ENCODE measurements at regions not wholly inside any gene's neighbourhood (a gene's known extent, or its start where the extent isn't known, plus 50 kb on each side); places are given as distances from the start of the nearest gene placed in this dataset.
"Not testable (repeated sequence)": the region's sequence is repeated elsewhere in the genome, so short reads cannot be mapped to it uniquely, and the experiment has no call there.

- Histone ChIP-seq H3K36me3 (ENCODE audit: control insufficient read depth in 3 of 3, insufficient read depth in 2 of 3, low read depth in 1 of 3, low read length in 3 of 3) (no peaks in the 10 kb centered on the region), H3K27ac (ENCODE audit: low read depth in 1 of 3, low read length in 2 of 3) (no peak overlapping the region), H3K27me3 (ENCODE audit: control insufficient read depth in 3 of 3, insufficient read depth in 3 of 3, low read length in 3 of 3) (no peaks in the 10 kb centered on the region), H3K4me3 (ENCODE audit: low read depth in 1 of 3, low read length in 3 of 3) (no peak overlapping the region), H3K4me1 (ENCODE audit: control insufficient read depth in 3 of 3, insufficient read depth in 2 of 3, low read depth in 1 of 3, low read length in 2 of 3) (no peaks in the 10 kb centered on the region), H3K9me3 (ENCODE audit: control insufficient read depth in 2 of 2, insufficient read depth in 1 of 2, low read depth in 1 of 2, low read length in 1 of 2) (no peaks in the 10 kb centered on the region)
- WGBS, 3 donors = 82 to 86% (median 86%) methylated on average over 3 of the region's 3 CpGs
- no peak for DNase-seq
- FAIRE-seq = no peak
These were observed 77.7 kb upstream of the TMED7 start for GRCh38 chr5:115703514-115703913.

GRCh38 chr5:115702025-115702424 lies 76.2 kb upstream of the TMED7 start:
- Histone ChIP-seq H3K4me3 (ENCODE audit: low read depth in 1 of 3, low read length in 3 of 3) (no peak overlapping the region), H3K9me3 (ENCODE audit: control insufficient read depth in 2 of 2, insufficient read depth in 1 of 2, low read depth in 1 of 2, low read length in 1 of 2) (no peaks in the 10 kb centered on the region), H3K27me3 (ENCODE audit: control insufficient read depth in 3 of 3, insufficient read depth in 3 of 3, low read length in 3 of 3) (no peaks in the 10 kb centered on the region), H3K36me3 (ENCODE audit: control insufficient read depth in 3 of 3, insufficient read depth in 2 of 3, low read depth in 1 of 3, low read length in 3 of 3) (no peaks in the 10 kb centered on the region), H3K4me1 (ENCODE audit: control insufficient read depth in 3 of 3, insufficient read depth in 2 of 3, low read depth in 1 of 3, low read length in 2 of 3) (no peaks in the 10 kb centered on the region), H3K27ac (ENCODE audit: low read depth in 1 of 3, low read length in 2 of 3) (no peak overlapping the region)
- FAIRE-seq (no peak), DNase-seq (no peak)
- WGBS, 3 donors = 43 to 77% (median 61%) methylated on average over 4 of the region's 4 CpGs

GRCh38 chr5:115699967-115700366 lies 74.1 kb upstream of the TMED7 start:
- Histone ChIP-seq H3K27me3 (ENCODE audit: control insufficient read depth in 3 of 3, insufficient read depth in 3 of 3, low read length in 3 of 3) (no peaks in the 10 kb centered on the region), H3K4me3 (ENCODE audit: low read depth in 1 of 3, low read length in 3 of 3) (no peak overlapping the region), H3K4me1 (ENCODE audit: control insufficient read depth in 3 of 3, insufficient read depth in 2 of 3, low read depth in 1 of 3, low read length in 2 of 3) (no peaks in the 10 kb centered on the region), H3K36me3 (ENCODE audit: control insufficient read depth in 3 of 3, insufficient read depth in 2 of 3, low read depth in 1 of 3, low read length in 3 of 3) (no peaks in the 10 kb centered on the region), H3K27ac (ENCODE audit: low read depth in 1 of 3, low read length in 2 of 3) (no peak overlapping the region), H3K9me3 (ENCODE audit: control insufficient read depth in 2 of 2, insufficient read depth in 1 of 2, low read depth in 1 of 2, low read length in 1 of 2) (no peaks in the 10 kb centered on the region)
- DNase-seq (no peak), FAIRE-seq (no peak)
- 72 to 83% (median 73%) methylated on average over 3 of the region's 3 CpGs for WGBS, 3 donors

GRCh38 chr5:115696141-115696650 lies 70.4 kb upstream of the TMED7 start:
- Histone ChIP-seq H3K4me3 (ENCODE audit: low read depth in 1 of 3, low read length in 3 of 3) (no peak overlapping the region), H3K27ac (ENCODE audit: low read depth in 1 of 3, low read length in 2 of 3) (no peak overlapping the region), H3K27me3 (ENCODE audit: control insufficient read depth in 3 of 3, insufficient read depth in 3 of 3, low read length in 3 of 3) (no peaks in the 10 kb centered on the region), H3K36me3 (ENCODE audit: control insufficient read depth in 3 of 3, insufficient read depth in 2 of 3, low read depth in 1 of 3, low read length in 3 of 3) (no peaks in the 10 kb centered on the region), H3K9me3 (ENCODE audit: control insufficient read depth in 2 of 2, insufficient read depth in 1 of 2, low read depth in 1 of 2, low read length in 1 of 2) (no peaks in the 10 kb centered on the region), H3K4me1 (ENCODE audit: control insufficient read depth in 3 of 3, insufficient read depth in 2 of 3, low read depth in 1 of 3, low read length in 2 of 3) (no peaks in the 10 kb centered on the region)
- DNase-seq = no peak
- no peak for FAIRE-seq
- WGBS, 3 donors = 79 to 94% (median 91%) methylated on average over 4 of the region's 4 CpGs

- WGBS, 3 donors = 62 to 86% (median 85%) methylated on average over 4 of the region's 4 CpGs
These were observed 69.6 kb upstream of the TMED7 start for GRCh38 chr5:115695310-115695880.

GRCh38 chr5:115691814-115692213 lies 66.0 kb upstream of the TMED7 start:
- FAIRE-seq; H3K27me3 ChIP-seq (ENCODE audit: control insufficient read depth in 3 of 3, insufficient read depth in 3 of 3, low read length in 3 of 3); DNase-seq; H3K4me3 ChIP-seq (ENCODE audit: low read depth in 1 of 3, low read length in 3 of 3); H3K9me3 ChIP-seq (ENCODE audit: control insufficient read depth in 2 of 2, insufficient read depth in 1 of 2, low read depth in 1 of 2, low read length in 1 of 2); H3K27ac ChIP-seq (ENCODE audit: low read depth in 1 of 3, low read length in 2 of 3); H3K4me1 ChIP-seq (ENCODE audit: control insufficient read depth in 3 of 3, insufficient read depth in 2 of 3, low read depth in 1 of 3, low read length in 2 of 3); H3K36me3 ChIP-seq (ENCODE audit: control insufficient read depth in 3 of 3, insufficient read depth in 2 of 3, low read depth in 1 of 3, low read length in 3 of 3): not testable (repeated sequence)
- WGBS, 3 donors = 85 to 90% (median 88%) methylated on average over 3 of the region's 3 CpGs

More at GRCh38 chr5:115695310-115695880, 69.6 kb upstream of the TMED7 start:
- no peak overlapping the region for H3K27ac ChIP-seq (ENCODE audit: low read depth in 1 of 3, low read length in 2 of 3)
- DNase-seq = no peak
- no peaks in the 10 kb centered on the region for H3K4me1 ChIP-seq (ENCODE audit: control insufficient read depth in 3 of 3, insufficient read depth in 2 of 3, low read depth in 1 of 3, low read length in 2 of 3)
- FAIRE-seq = no peak
- H3K4me3 ChIP-seq (ENCODE audit: low read depth in 1 of 3, low read length in 3 of 3) = no peak overlapping the region
- H3K27me3 ChIP-seq (ENCODE audit: control insufficient read depth in 3 of 3, insufficient read depth in 3 of 3, low read length in 3 of 3) = no peaks in the 10 kb centered on the region
- H3K36me3 ChIP-seq (ENCODE audit: control insufficient read depth in 3 of 3, insufficient read depth in 2 of 3, low read depth in 1 of 3, low read length in 3 of 3) = no peaks in the 10 kb centered on the region
- no peaks in the 10 kb centered on the region for H3K9me3 ChIP-seq (ENCODE audit: control insufficient read depth in 2 of 2, insufficient read depth in 1 of 2, low read depth in 1 of 2, low read length in 1 of 2)

GRCh38 chr5:115686738-115687074 lies 60.9 kb upstream of the TMED7 start:
- DNase-seq = no peak
- Histone ChIP-seq H3K27ac (ENCODE audit: low read depth in 1 of 3, low read length in 2 of 3) (no peak overlapping the region), H3K4me3 (ENCODE audit: low read depth in 1 of 3, low read length in 3 of 3) (no peak overlapping the region), H3K27me3 (ENCODE audit: control insufficient read depth in 3 of 3, insufficient read depth in 3 of 3, low read length in 3 of 3) (no peaks in the 10 kb centered on the region), H3K36me3 (ENCODE audit: control insufficient read depth in 3 of 3, insufficient read depth in 2 of 3, low read depth in 1 of 3, low read length in 3 of 3) (no peaks in the 10 kb centered on the region), H3K9me3 (ENCODE audit: control insufficient read depth in 2 of 2, insufficient read depth in 1 of 2, low read depth in 1 of 2, low read length in 1 of 2) (no peaks in the 10 kb centered on the region), H3K4me1 (ENCODE audit: control insufficient read depth in 3 of 3, insufficient read depth in 2 of 3, low read depth in 1 of 3, low read length in 2 of 3) (no peaks in the 10 kb centered on the region)
- 84 to 90% (median 86%) methylated on average over 1 of the region's 1 CpG for WGBS, 3 donors
- FAIRE-seq = no peak

- H3K36me3 ChIP-seq (ENCODE audit: control insufficient read depth in 3 of 3, insufficient read depth in 2 of 3, low read depth in 1 of 3, low read length in 3 of 3) = no peaks in the 10 kb centered on the region
- no peaks in the 10 kb centered on the region for H3K4me1 ChIP-seq (ENCODE audit: control insufficient read depth in 3 of 3, insufficient read depth in 2 of 3, low read depth in 1 of 3, low read length in 2 of 3)
- H3K27me3 ChIP-seq (ENCODE audit: control insufficient read depth in 3 of 3, insufficient read depth in 3 of 3, low read length in 3 of 3) = no peaks in the 10 kb centered on the region
- WGBS, 3 donors = 73 to 79% (median 75%) methylated on average over 5 of the region's 5 CpGs
- H3K9me3 ChIP-seq (ENCODE audit: control insufficient read depth in 2 of 2, insufficient read depth in 1 of 2, low read depth in 1 of 2, low read length in 1 of 2) = no peaks in the 10 kb centered on the region
- FAIRE-seq (no peak), DNase-seq (peak in 1 of 2 donors; percentile 1)
- no peak overlapping the region for H3K27ac ChIP-seq (ENCODE audit: low read depth in 1 of 3, low read length in 2 of 3)
- H3K4me3 ChIP-seq (ENCODE audit: low read depth in 1 of 3, low read length in 3 of 3) = no peak overlapping the region
These were observed 60.4 kb upstream of the TMED7 start for GRCh38 chr5:115686051-115686737.

GRCh38 chr5:115685490-115685889 lies 59.7 kb upstream of the TMED7 start:
- H3K4me1 ChIP-seq (ENCODE audit: control insufficient read depth in 3 of 3, insufficient read depth in 2 of 3, low read depth in 1 of 3, low read length in 2 of 3) = no peaks in the 10 kb centered on the region
- DNase-seq (no peak), FAIRE-seq (no peak)
- 45 to 52% (median 51%) methylated on average over 2 of the region's 2 CpGs for WGBS, 3 donors
- no peak overlapping the region for H3K4me3 ChIP-seq (ENCODE audit: low read depth in 1 of 3, low read length in 3 of 3)
- no peaks in the 10 kb centered on the region for H3K36me3 ChIP-seq (ENCODE audit: control insufficient read depth in 3 of 3, insufficient read depth in 2 of 3, low read depth in 1 of 3, low read length in 3 of 3)
- H3K27ac ChIP-seq (ENCODE audit: low read depth in 1 of 3, low read length in 2 of 3) = no peak overlapping the region
- H3K9me3 ChIP-seq (ENCODE audit: control insufficient read depth in 2 of 2, insufficient read depth in 1 of 2, low read depth in 1 of 2, low read length in 1 of 2) = no peaks in the 10 kb centered on the region
- no peaks in the 10 kb centered on the region for H3K27me3 ChIP-seq (ENCODE audit: control insufficient read depth in 3 of 3, insufficient read depth in 3 of 3, low read length in 3 of 3)

Measured in small intestine (tissue), 7 donors.